Heart right ventricle (tissue), 16 donors: ENCODE measurements at regions not wholly inside any gene's neighbourhood (a gene's known extent, or its start where the extent isn't known, plus 50 kb on each side); places are given as distances from the start of the nearest gene placed in this dataset.

ENCODE experiments used
- ATAC-seq, 8 donors: fragments of 200-7000 bp; cut with Tn5 transposase; one replicate each; pipeline ENCODE4 v1.9.1; 2020; ENCODE audit warnings: mild to moderate bottlenecking in 8 of 8, moderate library complexity in 8 of 8, moderate number of reproducible peaks in 1 of 8
- DNase-seq, 2 donors: peaks; one replicate each; pipeline ENCODE4 v3.0.0-alpha.2; 2020
- H3K27ac ChIP-seq, 10 donors: fragments of 200-600 bp; sonication (generic) in 2 of 10; one replicate each; pipeline versions ENCODE4 v1.5.0 to v1.8.0; 2020 to 2022; ENCODE audit warnings: mild to moderate bottlenecking in 3 of 10
- H3K27me3 ChIP-seq, 7 donors: fragments of 200-600 bp; one replicate each; pipeline ENCODE4 v1.8.0; 2021 to 2022; ENCODE audit warnings: mild to moderate bottlenecking in 2 of 7
- H3K36me3 ChIP-seq, 9 donors: fragments of 200-600 bp; sonication (generic) in 1 of 9; one replicate each; pipeline versions ENCODE4 v1.5.0 to v1.8.0; 2020 to 2022; ENCODE audit warnings: mild to moderate bottlenecking in 2 of 9
- H3K4me1 ChIP-seq, 9 donors: fragments of 200-600 bp; sonication (generic) in 1 of 9; one replicate each; pipeline versions ENCODE4 v1.5.0 to v1.8.0; 2020 to 2022; ENCODE audit warnings: mild to moderate bottlenecking in 4 of 9
- H3K4me3 ChIP-seq, 10 donors: fragments of 200-600 bp; sonication (generic) in 2 of 10; one replicate each; pipeline versions ENCODE4 v1.5.0 to v1.8.0; 2020 to 2022; ENCODE audit warnings: mild to moderate bottlenecking in 7 of 10, moderate library complexity in 2 of 10
- H3K9me3 ChIP-seq, 11 donors: fragments of 200-600 bp in 10 of 11; sonication (generic) in 2 of 11; one replicate each; pipeline versions ENCODE4 v1.5.0 to v1.8.0; 2013 to 2022; ENCODE audit warnings: mild to moderate bottlenecking in 2 of 11, control low read depth in 1 of 11, moderate library complexity in 1 of 11
- WGBS, 2 donors: extraction: QIAGEN DNeasy Blood & Tissue Kit; methylation state at CpG; one replicate each; pipeline ENCODE4 v1.1.7; 2013; ENCODE audit warnings: inconsistent platforms in 1 of 2; 5-methylcytosine and 5-hydroxymethylcytosine counted together
- intact Hi-C, 10 donors: fragments of 100-400 bp; cut with DNase I; formaldehyde crosslinking; loops; one replicate each; pipeline versions ENCODE4 v1.11.1 to v1.14.2; 2022
- TF ChIP-seq, protein P1 (sequence below), 9 donors: fragments of 200-600 bp; sonication (generic) in 2 of 9; IDR thresholded peaks; one replicate each; pipeline versions ENCODE4 v1.5.0 to v1.8.0; 2021 to 2022; ENCODE audit warnings: antibody characterized with exemption in 9 of 9, mild to moderate bottlenecking in 5 of 9, moderate library complexity in 1 of 9
- donor health status: Arrhythmogenic right ventricular cardiomyopathy.
- donor health status: ischemic (EF 13 %, LVEDD 7.1; RV severe dilation, severe dysfunction).
- donor health status: healthy with polysubstance abuse.
- donor health status: DM: no; HTN: yes; CAD: no.
- donor health status: DM: no; HTN: no; CAD: no.
- donor health status: ischemic (EF 25% LVEDD 6.9; RV normal size, moderate dysfunction).
- donor health status: ischemic (EF 25% LVEDD 5.7; RV mildly dilated, moderate dysfunction).
- donor health status: healthy.
- donor health status: DM: yes; HTN: yes; CAD: no.
- donor health status: Ischemic cardiomyopathy.
- donor health status: ischemic (EF 35%, LVEDD 5.7; RV mildly dilated, moderate dysfunction).
- donor health status: nonischemic (EF 11% LVEDD 7.7; RV severe dilation, severe dysfunction).
- donor health status: DM: yes; HTN: yes; CAD: no.
- donor health status: PGD.
- donor health status: ischemic (EF 29% LVEDD 5.4; RV normal size, mild dysfunction).
- donor health status: nonischemic (EF 23%, LVEDD 6.1; RV moderate dilation, normal function).

DNA sequence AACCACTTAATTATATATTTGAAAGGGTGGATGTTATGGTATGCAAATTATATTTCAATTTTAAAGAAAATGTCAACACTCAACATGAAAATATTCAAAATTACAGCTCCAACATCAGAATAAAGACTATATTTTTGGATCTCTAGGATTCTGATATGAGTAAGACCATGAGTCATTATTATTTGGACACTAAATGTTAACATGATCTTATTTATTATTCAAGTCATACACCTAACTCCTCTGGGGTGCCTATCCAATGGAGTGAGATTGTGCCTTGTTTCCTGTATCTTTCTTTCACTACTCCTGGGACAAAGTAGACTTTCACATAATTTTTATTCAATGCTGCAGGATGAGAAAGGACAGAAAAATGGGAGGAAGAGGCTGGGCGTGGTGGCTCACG, 135.2 kb upstream of the PRSS1 start:
- intact Hi-C loops: no loop called here

DNA sequence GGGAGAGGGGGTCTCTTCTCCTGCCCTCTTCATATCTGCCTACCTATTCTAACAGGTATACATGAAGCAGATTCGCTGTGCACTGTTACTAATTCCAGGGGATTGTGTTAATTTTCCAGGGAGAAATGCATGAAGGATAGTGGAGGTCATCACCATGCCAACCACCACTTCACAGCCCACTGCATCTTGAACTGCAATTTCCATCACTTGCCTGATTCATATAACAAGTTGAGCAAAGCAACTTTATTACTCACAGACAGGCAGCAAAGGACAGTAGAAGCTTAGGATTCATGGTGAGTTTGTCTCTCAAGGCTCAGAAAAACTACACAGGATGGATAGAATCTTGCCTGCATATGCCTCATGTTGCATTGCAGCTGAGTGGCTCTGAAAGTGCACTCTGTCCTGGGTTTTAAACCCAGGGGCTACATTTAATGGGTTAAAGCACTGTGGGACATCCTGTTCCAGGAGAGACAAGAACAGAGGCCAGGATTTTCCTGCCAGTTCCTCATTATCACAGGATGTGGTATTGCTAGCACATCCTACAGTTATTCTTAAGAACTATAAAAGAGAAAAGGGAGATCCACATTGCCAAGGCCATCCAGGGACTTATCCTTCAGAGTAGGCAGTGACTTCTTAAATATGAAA, 136.9 kb upstream of the PRSS1 start:
- Histone ChIP-seq H3K4me3 (no peak overlapping the region), H3K36me3 (no peaks in the 10 kb centered on the region), H3K27me3 (peaks cover 0 to 48% (median 22%) of the 10 kb centered on the region in 7 donors), H3K9me3 (no peaks in the 10 kb centered on the region), H3K4me1 (no peaks in the 10 kb centered on the region), H3K27ac (no peak overlapping the region)
- 82 to 85% methylated on average over 1 of the region's 1 CpG for WGBS, 2 donors
- ATAC-seq (no peak), DNase-seq (no peak)
- intact Hi-C loops: no loop called here
- TF ChIP-seq, protein P1, sequence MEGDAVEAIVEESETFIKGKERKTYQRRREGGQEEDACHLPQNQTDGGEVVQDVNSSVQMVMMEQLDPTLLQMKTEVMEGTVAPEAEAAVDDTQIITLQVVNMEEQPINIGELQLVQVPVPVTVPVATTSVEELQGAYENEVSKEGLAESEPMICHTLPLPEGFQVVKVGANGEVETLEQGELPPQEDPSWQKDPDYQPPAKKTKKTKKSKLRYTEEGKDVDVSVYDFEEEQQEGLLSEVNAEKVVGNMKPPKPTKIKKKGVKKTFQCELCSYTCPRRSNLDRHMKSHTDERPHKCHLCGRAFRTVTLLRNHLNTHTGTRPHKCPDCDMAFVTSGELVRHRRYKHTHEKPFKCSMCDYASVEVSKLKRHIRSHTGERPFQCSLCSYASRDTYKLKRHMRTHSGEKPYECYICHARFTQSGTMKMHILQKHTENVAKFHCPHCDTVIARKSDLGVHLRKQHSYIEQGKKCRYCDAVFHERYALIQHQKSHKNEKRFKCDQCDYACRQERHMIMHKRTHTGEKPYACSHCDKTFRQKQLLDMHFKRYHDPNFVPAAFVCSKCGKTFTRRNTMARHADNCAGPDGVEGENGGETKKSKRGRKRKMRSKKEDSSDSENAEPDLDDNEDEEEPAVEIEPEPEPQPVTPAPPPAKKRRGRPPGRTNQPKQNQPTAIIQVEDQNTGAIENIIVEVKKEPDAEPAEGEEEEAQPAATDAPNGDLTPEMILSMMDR (IDR thresholded peaks at IDR 0.05): no peak

More for the DNA sequence above, 135.2 kb upstream of the PRSS1 start:
- 85 to 89% methylated on average over 2 of the region's 2 CpGs for WGBS, 2 donors
- ATAC-seq (no peak), DNase-seq (no peak)
- H3K9me3 ChIP-seq: no peaks in the 10 kb centered on the region
- no peaks in the 10 kb centered on the region for H3K4me1 ChIP-seq
- no peak overlapping the region for H3K4me3 ChIP-seq
- peaks cover 0 to 59% (median 26%) of the 10 kb centered on the region in 7 donors for H3K27me3 ChIP-seq
- TF ChIP-seq, protein P1 (IDR thresholded peaks at IDR 0.05): no peak
- no peaks in the 10 kb centered on the region for H3K36me3 ChIP-seq
- H3K27ac ChIP-seq: no peak overlapping the region

DNA sequence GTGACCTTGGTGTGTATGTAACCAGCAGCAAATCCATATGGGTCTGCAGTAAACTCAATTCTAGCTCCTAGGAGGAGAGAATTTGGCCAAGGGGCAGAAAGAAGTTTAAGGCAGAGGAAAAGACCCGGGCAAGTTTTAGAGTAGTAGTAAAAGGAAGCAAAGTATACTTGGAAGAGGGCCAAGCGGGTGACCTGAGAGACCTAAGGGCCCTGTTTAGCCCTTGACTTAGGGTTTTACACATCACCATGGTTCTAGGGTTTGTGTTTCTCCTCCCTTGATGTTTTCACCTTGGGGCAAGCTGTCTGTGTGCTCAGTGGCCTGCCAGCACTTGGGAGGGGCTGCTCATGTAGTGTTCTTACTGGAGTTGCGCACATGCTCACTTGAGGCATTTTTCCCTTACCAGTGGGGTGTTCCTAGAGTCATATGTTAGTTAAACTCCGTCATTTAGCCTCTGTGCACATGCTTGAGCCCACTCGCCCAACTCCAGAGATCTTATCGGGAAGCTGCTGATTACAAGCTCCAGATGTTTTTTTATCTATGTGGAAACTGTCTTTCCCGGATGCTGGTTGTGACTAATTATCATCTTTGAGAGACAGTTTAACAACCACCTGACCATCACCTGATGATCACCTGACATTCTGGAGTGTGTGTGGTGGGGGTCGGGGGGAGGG, 137.6 kb upstream of the PRSS1 start:
- no peak for DNase-seq
- 45 to 46% methylated on average over 8 of the region's 8 CpGs for WGBS, 2 donors
- TF ChIP-seq, protein P1 (IDR thresholded peaks at IDR 0.05): no peak
- Histone ChIP-seq H3K4me3 (no peak overlapping the region), H3K27ac (no peak overlapping the region), H3K36me3 (no peaks in the 10 kb centered on the region), H3K9me3 (no peaks in the 10 kb centered on the region), H3K4me1 (no peaks in the 10 kb centered on the region), H3K27me3 (peaks cover 0 to 48% (median 22%) of the 10 kb centered on the region in 7 donors)
- intact Hi-C loops: no loop called here
- ATAC-seq: no peak

DNA sequence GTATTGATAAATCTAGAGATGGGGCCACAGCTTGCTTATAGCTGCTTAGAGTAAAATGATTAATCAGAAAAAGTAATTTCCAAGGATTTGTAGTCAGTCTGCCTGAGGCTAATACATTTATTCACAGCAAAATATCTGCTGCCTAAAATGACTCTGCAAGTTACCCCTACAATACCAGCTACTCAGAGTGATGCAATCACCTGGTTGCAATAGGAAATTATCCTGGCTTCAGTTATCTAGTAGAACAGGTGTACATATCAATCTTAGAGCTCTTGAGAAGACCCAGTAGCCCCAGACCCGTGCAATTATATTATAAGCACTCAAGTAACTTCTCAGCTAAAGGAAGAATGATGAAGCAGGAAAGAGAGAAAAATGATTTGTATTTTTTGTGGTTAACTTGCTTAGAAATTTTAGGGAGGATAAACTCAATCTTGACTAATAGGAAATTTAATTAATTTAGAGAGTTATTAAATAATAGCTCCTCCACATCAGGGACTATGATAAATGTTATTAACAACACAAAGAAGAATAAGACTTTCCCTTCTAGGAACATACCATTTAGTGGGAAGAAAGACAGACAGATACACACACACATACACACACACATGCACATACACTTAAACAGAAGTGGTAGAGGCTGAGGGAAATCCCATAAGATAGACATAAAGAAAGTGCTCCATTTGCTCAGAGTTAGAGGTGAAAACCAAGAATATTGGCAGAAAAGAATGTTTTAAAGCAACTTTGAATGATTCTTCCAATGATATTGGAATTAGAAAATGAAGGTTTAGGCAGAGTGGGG, 140.4 kb upstream of the PRSS1 start:
- Histone ChIP-seq H3K9me3 (no peaks in the 10 kb centered on the region), H3K27ac (no peak overlapping the region), H3K4me1 (no peaks in the 10 kb centered on the region), H3K36me3 (no peaks in the 10 kb centered on the region), H3K27me3 (peaks cover 0 to 38% (median 10%) of the 10 kb centered on the region in 7 donors), H3K4me3 (no peak overlapping the region)
- TF ChIP-seq, protein P1 (IDR thresholded peaks at IDR 0.05): no peak
- intact Hi-C loops: loop anchor here in 2 of 10 donors (10.0 kb wide), 1 partner anchor 176 kb away; no protein-coding TSS in a partner anchor
- ATAC-seq (no peak), DNase-seq (no peak)
- WGBS, 2 donors: 61 to 62% methylated on average over 1 of the region's 1 CpG
